ENCODE measurements at regions not wholly inside any gene's neighbourhood (a gene's known extent, or its start where the extent isn't known, plus 50 kb on each side); places are given as distances from the start of the nearest gene placed in this dataset.

GRCh38 chr2:198387677-198388076, 583.3 kb downstream of the PLCL1 start:
- TF ChIP-seq POLR2AphosphoS5 (IDR thresholded peaks at IDR 0.05) (no peak), CTCF (IDR thresholded peaks at IDR 0.05) (no peak)

Measured in esophagus muscularis mucosa (tissue), 3 donors.